Retina (tissue), 1 donor: ENCODE measurements at regions not wholly inside any gene's neighbourhood (a gene's known extent, or its start where the extent isn't known, plus 50 kb on each side); places are given as distances from the start of the nearest gene placed in this dataset.
"Not testable (repeated sequence)": the region's sequence is repeated elsewhere in the genome, so short reads cannot be mapped to it uniquely, and the experiment has no call there.

Experiments used
- DNase-seq: peaks from one replicate; pipeline ENCODE4 v3.0.0-alpha.2; 2016

DNA sequence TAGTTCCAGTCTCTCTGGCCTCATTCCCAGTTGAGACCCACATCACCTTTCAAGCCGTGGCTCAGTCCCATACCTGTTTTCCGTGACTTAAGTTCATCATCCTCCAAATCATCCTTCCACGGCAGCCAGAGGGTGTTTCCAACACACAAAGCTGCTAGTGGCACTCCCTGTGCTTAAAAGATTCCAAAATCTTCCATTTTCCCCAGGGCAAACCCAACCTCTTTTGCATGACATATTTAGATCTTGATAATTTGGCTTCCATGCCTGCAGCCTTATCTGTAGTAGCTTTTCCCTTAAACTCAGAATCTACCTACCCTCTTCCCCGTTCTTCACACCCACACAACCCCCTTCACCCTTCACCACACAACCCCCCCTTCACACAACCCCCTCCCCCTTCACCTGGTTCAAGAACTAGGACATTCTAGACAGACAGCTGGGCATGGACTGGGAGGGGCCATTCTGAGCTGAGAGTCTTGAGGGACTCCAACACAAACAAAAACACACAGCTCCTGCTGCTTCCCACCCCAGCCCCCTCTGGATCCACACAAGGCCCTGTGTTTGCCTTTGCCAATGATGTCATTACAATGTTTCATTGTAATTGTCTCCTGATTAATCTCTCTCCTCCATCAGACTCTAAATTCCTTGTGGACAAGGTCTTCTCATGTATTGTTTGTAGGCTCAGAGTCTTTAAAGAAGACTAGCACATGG, 268.2 kb downstream of the SH3GL2 start:
- DNase-seq = no peak

DNA sequence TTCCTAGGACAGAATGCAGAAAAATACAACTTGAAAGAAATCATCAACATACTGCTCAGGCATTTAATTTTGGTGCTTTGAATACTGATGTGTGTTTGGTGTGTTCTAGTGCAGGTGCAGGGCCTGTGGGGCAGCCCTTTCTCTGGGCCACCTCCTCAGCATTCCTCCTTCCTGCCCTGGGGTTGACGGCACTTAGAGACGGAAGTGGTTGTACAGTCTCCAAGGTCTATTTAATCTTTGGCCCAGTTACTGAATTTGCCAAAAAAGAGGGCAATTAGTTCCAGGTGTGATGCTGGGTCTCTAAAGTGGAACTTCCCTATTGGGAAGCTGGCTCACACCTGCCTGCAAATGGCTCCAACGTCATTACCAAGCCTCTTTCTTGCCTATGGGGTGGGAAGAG, 269.0 kb downstream of the SH3GL2 start:
- DNase-seq = no peak

DNA sequence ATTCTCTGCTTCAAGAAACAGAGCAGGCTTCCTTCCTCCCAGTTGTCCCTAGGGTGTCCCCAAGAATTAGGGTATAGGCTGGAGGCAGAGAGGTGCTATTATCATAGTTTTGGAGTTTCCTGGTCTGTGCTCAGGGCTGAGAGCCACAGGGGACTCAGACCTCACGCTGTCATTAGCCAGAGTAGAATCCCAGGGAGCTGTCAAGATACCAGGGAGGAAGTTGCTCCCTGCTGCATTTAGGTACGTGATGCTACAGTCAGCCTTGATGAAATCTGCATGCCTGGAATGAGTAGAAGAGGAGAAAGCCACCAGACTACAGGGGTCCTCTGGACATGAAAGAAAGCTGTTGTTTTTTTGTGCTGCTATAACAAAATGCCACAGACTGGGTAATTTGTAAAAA, 273.2 kb downstream of the SH3GL2 start:
- DNase-seq = no peak

DNA sequence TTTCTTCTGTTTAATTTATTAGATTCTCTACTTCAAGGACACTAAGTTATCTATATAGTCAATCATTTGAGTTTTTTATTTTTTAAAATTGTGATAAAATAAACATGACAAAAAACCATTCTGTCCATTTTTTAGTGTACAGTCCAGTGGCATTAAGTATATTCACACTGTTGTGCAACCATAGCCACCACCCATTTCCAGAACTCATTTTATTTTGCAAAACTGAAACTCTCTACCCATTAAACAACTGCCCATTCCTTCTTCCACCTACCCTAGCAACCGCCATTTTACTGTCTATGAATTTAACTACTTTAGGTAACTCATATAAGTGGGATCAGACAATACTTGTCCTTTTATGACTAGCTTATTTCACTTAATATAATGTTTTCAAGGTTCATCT, 275.6 kb downstream of the SH3GL2 start:
- no peak for DNase-seq

DNA sequence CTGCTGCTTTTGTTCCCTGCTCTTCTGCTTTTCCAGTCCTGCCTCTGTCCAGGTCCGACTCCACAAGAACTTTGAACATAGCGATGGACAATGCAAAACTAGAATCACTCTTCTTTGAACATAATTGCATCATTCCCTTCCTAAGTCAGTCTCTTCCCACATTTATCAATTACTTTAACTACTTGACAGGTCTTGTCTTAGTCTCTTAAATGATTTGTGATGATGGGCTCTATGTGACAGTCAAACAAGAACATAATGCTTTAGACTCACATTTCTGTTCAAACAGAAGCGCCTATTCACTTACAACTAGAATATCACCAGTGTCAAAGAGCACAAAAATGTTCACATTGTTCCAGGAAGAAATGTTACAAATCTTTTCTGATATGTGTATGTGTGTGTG, 278.1 kb downstream of the SH3GL2 start:
- DNase-seq = no peak

DNA sequence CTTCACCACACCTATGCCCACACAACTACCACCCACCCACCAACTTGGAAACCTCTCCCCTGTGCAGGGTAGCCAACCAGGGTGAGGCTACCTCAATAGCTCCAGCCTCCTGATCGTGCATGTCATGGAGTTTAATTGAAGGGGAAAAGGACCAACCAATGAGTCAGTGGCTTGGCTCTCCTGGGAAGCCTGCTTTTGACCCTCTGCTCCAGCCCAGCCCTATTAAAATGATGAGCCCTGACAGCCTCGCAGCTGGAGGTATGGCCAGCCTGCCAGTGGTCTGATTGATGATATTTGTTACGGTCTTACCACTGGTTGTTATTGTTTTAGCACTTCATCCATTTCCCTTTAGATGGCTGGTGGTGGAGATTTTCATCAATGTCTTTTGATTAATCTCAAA, 280.4 kb downstream of the SH3GL2 start:
- peak; percentile 12 for DNase-seq

DNA sequence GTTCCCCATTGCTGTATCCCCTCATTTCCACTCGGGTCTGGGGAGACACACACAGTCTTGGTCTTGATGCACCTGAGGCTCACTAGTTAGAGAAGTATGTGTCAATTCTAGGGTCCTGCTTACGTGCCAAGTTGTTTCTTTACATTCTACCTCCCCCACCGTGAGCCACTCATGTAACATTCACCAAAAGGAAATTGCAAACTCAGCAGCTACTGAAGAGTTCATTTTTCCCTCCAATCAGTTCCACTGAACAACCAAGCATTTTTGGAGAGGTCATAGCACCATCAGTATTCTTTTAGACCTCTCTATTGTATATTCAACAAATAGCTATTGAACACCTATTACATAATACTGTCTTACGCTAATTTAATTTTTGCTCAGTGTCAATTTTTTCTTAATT, 281.1 kb downstream of the SH3GL2 start:
- no peak for DNase-seq

DNA sequence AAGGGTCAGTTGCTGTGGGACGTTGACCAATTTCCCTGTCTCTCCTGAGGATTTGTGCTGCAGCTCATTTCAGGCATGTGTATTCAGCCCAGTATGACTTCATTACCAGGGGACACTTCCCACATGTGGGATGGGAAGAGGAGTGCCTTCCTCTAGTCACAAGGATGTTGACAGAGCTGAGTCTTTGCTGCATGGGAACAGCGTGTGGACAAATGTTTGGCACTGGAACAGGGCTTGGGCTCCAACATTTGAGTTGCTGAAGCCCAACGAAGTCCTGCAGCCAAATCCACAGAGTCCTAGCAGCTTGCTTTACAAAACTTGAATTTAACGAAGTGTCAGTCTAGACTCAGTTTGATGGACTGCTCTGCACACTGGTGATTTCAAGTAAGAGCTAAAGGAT, 283.2 kb downstream of the SH3GL2 start:
- no peak for DNase-seq

DNA sequence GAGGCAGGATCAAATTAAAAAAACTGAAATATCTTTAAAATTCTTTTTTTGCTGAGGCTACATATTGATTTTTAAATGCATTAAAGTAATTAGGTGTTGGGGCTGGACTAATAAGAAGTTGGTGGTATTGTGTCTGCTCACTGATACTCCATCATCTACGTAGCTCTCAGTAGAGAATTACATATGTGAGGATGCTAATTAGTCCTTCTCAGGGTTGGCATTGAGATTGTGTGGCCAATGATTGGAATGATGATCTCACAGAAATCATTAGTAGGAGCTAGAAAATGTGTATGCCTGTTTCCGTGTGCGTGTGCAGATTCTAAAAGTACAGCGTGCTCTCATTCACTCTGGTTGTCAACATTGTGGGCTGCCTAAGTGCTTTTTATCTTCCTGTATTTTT, 283.8 kb downstream of the SH3GL2 start:
- DNase-seq = no peak

DNA sequence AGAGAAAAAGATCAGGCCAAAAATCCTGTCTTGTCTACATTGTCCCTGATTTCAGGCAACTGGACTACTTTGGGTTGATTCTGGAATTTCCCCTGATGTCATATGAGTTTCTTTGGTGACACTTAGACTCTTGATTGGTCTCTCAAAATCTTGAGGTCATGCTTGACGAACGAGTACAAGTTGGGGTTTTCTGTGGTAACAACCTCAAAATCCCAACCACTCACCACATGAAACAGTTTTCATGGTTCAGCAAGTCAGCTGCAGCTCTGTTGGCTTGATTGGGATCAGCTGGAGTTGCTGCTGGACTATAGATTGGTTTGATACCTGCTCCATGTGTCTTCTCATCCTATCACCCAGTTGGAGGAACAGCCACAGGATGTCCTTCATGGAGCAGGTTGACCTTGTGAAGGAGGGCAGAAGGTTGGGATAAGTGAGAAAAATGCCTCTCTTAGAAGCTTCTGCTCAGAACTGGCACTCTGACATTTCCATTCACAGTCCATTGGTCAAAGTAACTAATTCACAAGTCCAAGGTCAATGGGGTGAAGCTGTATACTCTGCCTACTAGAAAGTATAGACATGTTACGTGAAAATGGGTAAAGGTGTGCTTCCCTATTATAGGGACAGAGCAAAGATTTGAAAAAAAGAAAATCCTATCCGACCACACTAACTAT, 284.5 kb downstream of the SH3GL2 start:
- no peak for DNase-seq

DNA sequence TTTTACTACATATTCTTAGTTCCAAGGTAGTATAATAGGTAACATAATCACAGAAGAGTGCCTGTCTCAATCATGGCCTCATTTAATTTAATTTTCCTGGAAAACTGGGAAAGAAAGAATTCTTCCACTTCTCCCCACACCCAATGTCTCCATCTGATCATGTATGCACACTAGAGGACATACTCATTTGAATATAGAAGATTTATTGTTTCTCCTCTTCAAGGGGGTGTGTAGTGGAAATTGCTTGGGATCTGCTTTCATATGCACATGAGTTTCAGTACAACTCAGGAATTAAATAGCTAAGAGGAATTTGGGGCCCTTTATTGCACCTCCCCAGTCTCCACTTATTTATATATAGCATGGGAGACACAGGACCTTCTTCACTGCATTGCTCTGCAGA, 285.1 kb downstream of the SH3GL2 start:
- DNase-seq = no peak

DNA sequence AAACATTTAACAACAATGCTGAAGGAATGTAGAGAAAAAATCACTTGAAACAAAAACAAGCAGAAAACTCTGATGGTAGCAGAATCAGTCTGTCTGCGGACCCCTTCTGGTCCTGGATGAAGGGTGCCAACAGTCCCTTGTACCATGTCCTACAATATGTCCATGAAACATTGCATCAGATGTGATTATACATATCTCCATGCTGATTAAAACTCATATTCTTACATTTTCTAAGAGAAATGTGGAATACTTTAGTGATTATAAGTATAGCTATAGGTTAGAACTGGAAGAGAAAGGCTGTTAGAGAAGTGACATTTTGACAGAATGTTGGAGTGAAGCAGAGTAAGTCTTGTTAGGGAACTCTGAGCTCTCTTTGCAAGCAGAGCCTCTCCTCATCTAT, 286.1 kb downstream of the SH3GL2 start:
- DNase-seq = no peak

DNA sequence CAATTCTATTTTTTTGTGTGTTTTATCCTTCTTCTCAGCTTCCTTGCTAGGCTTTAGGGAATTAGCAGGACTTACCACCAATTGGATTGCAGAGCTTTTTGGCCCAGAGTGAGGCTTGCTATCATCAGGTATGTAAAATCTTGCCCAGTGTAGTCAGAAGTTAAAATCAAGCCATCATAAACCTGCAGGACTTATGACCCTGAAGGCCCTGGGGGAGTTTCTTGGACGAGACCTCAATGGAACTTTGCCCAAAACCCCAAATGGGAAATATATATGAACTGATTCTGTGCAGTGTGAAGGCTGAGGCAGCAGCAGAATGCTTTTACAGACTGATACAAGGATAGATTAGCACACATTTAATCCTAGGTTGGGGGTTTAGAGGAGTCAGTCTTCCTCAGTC, 287.0 kb downstream of the SH3GL2 start:
- DNase-seq = no peak

DNA sequence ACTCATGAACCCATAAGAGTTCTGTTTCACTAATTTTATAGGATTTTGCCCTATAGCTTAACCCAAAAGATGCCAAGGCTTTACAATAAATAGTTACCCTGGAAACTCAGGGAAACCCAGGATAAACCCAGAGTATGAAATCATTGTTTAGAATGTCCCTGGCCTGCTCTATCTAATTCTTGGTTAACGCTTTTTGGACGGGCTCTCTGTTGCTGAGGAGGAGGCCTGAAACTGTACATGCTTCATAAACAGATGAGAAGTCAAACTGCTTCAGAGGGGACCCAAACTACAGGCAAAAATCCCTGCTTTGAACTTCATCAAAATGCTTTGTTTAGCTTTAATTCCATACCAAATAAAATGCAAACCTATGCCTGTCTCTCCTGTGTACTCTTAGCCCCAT, 291.9 kb downstream of the SH3GL2 start:
- no peak for DNase-seq

DNA sequence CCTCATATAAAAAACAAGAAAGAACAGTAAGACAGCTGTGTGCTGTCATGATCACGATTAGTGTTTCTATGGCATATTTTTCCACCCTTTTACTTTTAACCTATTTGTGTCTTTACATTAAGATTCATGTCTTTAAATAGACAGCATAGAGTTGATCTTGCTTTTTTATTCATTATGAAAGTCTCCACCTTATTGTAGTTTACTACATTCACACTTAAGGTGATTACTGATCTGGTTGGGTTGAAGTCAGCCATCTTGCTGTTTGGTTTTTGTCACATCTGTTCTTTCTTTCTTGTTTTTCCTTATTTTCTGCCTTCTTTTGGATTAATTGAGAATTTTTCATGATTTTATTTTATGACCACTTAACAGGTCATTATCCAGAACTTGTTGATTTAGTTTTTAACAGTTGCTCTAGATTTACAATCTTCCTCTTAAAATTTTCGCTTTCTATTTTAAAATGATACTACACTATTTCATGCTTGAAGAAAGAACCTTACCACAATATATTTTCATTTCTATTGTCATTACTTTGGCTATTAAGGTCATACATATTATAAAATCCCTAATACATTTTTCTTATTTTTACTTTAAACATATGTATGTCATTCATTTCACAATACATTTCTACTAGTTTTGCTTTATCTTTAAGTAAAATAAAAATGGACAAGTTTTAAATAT, 292.5 kb downstream of the SH3GL2 start:
- no peak for DNase-seq

DNA sequence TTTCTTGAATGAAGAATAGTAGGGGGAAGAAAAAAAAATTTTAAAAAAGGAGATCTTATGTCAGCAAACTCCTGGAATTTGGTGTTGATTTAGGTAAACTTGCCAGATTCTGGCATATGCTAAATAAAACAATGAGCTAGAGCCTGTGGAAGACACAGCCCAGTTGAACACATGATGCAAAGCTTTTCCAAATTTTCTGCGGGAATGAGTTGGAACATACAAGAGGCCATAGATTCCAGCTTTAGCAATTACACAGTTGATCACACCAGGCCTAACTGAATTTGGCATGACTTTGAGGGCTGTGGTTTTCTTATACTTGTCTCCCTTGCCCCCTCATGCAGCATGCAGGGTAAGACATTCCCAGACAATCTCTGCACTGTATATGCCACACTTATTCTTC, 297.0 kb downstream of the SH3GL2 start:
- DNase-seq = no peak

DNA sequence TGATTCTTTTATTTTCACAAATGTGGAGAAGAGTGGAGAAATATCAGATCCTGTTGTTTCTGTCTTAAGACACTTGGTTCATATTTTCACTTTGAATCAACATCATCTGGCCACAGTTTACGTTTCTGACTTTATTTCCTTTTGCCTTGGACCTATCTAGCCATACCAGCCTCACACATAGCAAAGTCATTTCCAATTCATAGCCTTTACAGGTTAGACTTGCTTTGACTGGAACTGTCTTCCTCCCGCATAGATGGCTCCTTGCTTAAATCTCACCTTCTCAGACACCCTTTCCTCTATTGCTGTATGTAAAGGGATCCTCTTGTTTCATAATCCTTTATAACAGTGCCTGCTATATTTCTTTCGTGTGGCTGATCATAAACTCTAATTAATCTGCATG, 297.8 kb downstream of the SH3GL2 start:
- no peak for DNase-seq

DNA sequence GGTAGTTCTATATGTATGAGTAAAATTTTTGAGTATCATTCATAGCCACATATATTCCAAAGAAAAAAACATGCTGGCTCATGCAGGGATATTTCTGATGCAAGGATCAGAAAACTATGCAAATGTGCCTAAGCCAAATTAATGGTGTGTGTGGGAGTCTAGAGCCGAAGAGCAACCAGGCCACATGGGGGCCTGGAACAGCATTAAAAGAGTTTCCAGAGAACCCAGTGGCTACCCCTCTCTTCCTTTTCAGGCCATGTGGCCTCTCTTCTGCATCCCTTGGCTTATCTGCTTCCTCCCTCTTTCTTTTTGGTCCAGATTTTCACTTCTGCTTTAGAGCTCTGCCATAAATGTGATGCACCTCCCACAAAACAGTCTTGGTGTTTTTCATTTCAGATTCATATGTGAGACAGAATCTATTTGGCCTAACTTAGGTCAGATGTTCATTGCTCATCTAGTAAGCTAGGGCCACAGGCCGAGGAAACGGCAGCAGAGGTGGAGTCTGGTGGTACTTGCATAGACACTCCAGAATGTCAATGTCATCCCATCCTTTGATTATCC, 300.0 kb downstream of the SH3GL2 start:
- no peak for DNase-seq

DNA sequence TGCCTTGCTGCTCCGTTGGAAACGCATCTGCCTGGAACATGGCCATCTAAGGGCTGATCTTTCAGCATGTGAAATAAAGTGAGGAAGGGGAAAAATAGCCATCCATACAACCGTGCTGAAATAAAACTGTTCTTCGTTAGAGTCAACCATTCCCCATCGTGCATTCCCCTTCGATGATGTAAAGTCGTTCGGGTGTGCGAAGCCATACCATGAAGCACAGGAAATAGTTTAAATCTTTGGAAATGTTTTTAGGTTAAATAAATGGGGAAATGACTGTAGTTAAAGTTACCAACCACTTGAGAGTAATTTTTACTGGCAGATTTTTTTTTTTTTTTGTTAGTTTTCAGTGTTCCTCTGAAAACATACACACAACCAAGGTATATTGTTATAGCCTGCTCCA, 302.5 kb downstream of the SH3GL2 start:
- DNase-seq = no peak

DNA sequence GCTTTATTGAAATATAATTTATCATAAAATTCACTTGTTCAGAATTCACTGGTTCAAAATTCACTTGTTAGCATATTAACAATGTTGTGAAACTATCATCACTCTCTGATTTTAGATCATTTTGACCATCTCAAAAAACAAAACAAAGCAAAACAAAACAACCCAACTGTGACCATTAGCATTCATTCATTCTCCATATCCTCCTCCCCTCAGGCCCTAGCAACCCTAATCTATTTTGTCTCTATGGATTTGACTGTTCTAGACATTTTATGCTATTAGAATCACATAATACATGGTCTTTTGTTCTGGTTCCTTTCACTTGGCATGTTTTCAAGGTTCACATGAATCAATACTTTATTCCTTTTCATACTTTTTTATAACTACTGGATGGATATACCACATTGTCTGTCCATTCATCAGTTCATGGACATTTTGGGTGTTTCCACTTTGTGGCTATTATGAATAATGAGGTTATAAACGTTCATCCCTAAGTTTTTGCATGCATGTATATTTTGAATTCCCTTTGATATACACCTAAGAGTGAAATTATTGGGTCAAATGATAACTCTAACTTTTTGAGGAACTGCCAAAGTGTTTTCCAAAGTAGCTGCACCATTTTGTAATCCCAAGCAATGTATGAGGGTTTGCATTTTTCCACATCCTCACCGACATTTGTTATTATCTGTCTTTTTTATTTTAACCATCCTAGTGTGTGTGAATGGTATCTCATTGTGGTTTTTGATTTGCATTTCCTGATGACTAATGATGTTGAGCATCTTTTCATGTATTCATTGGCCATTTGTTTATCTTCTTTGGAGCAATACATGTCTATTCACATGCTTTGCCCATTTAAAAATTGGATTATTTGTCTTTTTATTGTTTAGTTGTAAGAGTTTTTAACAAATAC, 304.1 kb downstream of the SH3GL2 start:
- no peak for DNase-seq

DNA sequence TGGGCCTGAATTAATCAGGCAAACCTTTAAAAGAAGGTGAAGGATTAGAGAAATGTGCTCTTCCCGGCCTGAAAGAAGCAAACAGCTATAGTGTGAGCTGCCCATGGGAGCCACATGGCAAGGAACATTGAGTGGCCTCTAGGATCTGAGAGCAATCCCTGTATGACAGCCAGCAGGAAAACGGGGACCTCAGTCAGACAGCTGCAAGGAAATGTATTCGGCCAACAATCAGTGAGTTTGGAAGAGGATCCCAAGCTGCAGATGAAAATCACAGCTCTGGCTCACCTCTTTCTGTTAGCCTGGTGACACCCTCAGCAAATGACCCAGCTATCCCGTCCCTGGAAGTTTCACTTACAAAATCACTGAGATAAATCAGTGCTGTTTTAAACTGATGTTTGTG, 309.2 kb downstream of the SH3GL2 start:
- no peak for DNase-seq

DNA sequence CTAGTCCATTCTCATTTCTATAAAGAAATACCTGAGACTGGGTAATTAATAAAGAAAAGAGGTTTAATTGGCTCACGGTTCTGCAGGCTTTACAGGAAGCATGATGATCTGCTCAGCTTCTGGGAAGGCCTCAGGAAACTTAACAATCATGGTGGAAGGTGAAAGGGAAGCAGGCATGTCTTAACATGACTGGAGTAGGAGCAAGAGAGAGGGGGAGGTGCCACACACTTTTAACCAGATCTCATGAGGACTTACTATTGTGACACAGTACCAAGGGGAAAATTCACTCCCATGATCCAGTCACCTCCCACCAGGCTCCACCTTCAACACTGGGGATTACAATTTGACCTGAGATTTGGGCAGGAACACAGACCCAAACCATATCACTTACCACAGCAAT, 310.1 kb downstream of the SH3GL2 start:
- DNase-seq = not testable (repeated sequence)
